ENCODE measurements at regions not wholly inside any gene's neighbourhood (a gene's known extent, or its start where the extent isn't known, plus 50 kb on each side); places are given as distances from the start of the nearest gene placed in this dataset.
A peak's percentile ranks its signal among the peaks of the same experiment; 100 is the strongest.

DNA sequence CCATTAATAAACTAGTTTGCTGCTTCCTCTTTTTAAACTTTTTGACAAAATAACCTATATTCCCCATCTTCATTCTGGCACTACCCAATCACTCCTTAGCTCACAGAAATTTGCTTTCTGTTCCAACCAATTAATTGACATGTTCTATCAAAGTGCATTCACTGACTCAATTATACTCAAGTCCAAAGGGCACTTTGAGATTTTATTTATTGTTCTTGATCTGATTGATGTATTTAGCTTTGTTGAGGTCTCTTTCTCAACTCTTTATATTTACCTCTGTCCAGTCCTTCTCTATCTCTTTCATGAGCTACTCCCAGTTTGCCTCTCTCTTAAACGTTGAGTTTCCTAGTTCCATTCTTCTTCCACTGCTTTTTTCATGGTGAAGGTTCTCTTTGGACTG lies 104.4 kb upstream of the TENT5A start:
- no peak for DNase-seq

GRCh38 chr6:81854474-81854873 lies 102.0 kb upstream of the TENT5A start:
- no peak for DNase-seq

GRCh38 chr6:81853975-81854374 lies 101.5 kb upstream of the TENT5A start:
- no peak for DNase-seq

DNA sequence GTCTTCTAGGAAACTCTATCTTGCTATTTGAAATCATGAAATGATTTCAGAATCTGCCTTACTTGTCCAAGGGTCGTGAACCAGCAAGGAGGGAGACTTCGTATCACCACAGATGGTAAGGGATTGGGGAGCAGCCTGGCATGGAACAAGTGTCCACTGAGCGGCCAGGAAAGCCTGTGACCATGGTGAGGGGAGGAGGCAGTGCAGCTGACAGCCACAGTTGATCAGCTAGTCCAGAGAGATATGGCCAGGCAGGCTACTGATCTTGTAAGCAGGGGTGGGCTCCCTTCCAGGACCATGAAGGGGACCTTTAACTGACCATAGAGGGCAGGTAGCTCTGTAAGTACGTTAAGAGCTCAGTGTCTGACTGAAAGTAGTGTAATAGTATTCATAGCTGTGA lies 96.8 kb upstream of the TENT5A start:
- no peak for DNase-seq

- DNase-seq = no peak
Observed at GRCh38 chr6:81847866-81848265, 95.4 kb upstream of the TENT5A start.

DNA sequence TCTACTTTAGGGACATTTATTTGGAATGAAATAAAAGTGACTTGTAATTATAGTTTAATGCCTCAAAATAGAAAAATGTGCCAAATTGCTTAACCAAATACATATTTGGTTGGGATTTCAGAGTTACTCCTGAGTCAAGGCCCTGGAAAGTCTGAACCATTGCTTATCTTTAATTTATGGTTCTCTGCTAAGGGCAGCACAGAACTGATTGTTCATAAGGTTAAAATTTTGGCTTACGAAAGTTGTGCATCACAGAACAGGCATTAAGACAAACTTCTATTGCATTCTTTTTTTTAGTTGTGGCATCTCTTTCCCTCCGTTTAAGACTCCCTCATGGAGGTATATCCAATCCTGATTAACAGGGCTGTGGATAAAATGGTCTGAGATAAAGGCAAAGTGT lies 92.2 kb upstream of the TENT5A start:
- DNase-seq = no peak

DNA sequence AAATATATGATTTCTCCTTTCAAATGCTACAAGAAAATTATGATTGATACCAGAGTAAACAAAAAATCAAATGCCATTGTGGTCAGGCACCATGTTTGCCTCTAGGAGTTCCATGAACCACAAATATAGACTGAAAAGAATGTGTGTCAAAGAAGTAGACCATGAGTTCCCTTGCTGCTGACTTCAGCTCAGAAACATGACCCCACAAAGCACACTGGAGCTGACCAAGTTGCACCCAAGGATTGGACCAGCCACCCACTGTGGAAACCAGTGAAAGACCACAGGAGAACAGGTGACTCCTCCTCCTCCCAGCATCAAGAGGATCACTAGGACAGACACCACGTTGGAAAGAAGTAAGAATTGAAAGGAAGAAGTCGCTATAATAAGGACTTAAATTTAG lies 90.8 kb upstream of the TENT5A start:
- DNase-seq = no peak

- no peak for DNase-seq
Observed at GRCh38 chr6:81842254-81842653, 89.8 kb upstream of the TENT5A start.

GRCh38 chr6:81838724-81839426 lies 86.4 kb upstream of the TENT5A start:
- DNase-seq = no peak

DNA sequence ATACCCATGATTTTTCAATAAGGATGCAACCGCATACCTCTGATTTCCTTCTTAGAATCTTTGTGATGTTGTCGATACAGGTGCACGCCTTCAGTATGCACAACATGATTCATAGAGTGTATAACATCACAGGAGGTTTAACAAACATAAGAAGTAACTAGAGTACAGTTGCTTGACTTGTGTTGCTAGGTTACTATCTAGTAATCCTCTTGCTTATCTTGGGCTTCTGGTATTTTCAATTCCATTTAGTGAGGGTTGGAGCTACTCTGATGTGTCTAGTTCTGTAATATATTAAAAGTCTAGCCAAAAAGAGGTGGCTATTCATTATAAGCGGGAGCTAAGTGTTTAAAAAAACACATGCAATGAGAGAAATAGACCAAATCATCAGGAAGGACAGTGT lies 85.5 kb upstream of the TENT5A start:
- no peak for DNase-seq

DNA sequence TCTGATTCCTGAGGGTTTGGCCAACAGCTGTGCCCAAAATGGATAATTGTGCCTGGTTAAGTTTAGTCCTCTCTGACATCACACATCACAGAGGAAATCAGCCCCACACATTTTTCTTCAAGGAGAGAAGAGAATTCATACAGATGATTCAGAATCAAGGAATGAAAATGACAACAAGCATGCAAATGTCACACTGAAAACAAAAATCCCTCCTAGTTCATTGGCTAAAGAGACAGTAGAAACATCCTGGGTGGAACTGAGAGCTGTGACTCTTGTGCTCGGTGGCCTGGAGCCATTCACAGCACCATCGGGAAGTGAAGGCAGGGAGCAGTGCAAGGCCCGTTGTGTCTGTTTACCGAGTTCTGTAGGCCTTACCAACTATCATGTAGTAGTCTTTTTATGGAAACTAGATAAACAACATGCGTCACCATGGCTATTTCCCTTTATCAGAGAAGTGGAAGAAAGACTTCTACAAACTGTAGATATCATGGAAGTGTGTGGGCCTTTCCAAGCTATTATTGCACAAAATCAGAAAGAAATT lies 81.7 kb upstream of the TENT5A start:
- no peak for DNase-seq

- no peak for DNase-seq
Observed at GRCh38 chr6:81832304-81832703, 79.8 kb upstream of the TENT5A start.

DNA sequence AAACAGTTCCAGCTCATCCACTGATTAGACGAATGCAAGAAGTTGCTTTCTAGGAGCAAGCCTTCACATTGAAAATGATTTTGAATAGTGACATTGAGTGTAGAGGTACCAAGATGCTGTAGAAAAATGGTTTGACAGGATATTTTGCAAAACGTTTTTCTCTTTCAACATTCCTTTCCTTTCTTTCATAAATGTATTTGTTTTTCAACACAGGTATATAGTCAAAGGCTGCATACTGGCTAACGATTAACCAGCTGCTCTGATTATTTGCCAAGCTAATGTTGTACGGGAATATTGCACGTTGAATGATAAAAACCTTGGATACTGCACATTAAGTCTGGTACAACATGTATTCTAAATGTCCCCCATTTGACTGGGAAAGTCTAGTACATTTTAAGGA lies 78.8 kb upstream of the TENT5A start:
- no peak for DNase-seq

DNA sequence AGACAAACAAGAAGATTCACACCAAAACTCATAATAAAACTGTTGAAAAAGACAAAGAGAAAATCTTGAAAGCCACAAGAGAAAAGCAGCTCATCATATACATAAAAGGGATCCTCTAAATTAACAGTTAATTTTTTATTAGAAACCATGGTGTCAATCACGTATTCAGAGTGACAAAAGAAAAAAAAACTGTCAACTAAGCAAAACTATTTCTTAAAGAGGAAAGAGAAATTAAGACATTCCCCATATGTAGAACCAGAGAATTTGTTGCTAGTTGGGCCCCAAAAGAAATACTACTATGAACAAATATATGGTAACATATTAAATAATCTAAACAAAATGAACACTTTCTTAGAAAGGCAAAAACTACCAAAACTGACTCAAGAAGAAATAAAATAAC lies 74.3 kb upstream of the TENT5A start:
- no peak for DNase-seq

GRCh38 chr6:81822568-81822967 lies 70.1 kb upstream of the TENT5A start:
- no peak for DNase-seq

DNA sequence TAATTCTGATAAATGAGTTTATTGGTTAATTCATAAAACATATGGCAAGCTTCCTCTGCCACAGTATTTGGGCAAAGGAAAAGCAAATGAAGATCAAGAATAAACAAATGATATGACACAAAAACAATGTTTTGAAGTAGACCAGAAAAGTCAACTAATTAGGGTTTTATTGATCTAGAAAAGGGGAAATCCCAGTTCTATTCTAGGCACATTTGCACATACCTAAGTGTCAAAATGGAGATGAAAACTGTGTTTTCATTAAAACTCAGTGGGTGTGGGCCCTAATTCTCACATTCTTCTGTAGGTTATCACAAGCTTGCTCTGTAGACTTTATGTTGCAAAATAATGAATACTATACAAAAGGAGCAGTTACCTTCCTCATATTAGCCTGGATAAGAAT lies 69.0 kb upstream of the TENT5A start:
- DNase-seq = no peak

- no peak for DNase-seq
Observed at GRCh38 chr6:81820980-81821379, 68.5 kb upstream of the TENT5A start.

DNA sequence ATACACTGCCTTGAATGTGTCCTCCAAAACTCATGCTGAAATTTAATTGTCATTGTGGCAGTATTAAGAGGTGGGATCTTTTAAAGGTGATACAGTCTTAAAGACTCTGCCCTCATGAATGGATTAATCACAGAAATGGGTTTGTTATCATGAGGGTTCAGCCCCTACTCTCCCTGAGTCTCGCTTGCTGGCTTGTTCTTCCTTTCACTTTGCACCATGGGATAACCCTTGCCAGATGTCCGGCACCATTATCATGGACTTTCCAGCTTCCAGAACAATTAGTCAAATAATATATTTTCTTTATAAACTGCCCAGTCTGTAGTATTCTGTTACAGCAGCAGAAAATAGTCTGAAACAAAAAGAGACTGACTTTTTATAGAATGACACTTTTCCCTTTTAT lies 67.9 kb upstream of the TENT5A start:
- no peak for DNase-seq

GRCh38 chr6:81819767-81820166 lies 67.3 kb upstream of the TENT5A start:
- no peak for DNase-seq

GRCh38 chr6:81818901-81819361 lies 66.5 kb upstream of the TENT5A start:
- DNase-seq = no peak

DNA sequence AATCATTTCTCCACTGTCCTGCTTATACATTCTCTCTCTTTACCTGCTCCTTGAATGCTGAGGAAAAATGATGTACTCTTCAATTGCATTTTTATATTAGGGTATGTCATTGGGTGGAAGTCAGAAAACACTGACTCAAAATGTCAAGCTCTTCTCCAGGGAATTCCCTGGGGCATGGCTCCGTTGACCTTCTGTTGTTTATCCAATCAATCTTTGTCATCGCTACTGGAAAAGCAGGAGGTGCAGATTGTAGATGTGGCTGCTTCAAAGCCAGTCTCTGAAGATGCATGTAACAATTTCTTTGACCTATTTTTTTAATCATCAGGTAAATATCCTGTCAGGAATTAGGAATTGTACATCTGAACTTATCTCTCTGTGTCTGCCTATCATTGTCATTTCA lies 63.9 kb upstream of the TENT5A start:
- peak; percentile 41 for DNase-seq

DNA sequence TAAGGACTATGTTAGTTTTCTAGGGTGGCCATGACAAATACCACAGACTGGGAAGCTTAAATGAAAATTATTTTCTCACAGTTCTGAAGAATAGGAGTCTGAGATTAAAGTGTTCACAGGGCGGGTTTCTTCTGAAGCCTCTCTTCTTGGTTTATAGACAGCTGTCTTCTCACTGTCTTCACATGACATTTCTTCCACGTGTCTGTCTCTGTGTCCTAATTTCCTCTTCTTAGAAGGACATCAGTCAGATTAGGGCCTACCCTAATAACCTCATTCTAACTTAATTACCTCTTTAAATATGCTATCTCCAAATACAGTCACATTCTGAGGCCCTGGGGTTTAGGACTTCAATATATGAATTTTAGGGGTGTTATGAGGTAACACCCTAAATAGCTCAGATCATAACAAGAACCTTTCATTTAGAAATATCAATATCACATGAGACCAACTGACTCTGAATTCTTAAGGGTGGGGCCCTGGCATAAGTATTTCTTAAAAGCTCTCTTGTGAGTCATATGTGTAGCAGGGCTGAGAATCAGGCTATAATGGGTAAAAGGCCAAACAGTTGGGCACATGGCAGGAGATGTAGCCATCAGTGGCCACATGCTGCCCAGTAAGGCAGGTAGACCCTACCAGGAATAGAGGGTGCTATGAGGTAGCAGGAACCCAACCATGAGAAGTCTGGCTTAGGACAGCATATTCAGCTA lies 62.0 kb upstream of the TENT5A start:
- DNase-seq = no peak

DNA sequence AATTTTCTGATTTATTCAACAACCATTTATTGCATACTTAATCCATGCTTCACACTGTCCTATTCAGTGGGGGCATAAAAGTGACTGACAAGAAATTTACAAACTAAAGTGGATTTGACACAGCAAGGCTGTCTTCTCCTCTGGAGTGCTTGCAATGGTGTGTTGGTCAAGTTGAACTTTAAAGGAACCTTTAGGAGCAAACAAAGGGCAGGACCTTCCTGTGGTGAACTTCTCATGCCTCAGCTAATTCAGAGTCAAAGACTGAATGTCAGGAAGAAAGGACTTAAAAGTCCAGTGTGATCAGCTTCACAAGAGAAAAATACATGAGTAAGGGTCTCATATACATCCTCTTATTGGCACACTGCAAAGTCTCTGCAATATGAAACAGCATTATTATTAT lies 60.8 kb upstream of the TENT5A start:
- no peak for DNase-seq

GRCh38 chr6:81812401-81812800 lies 59.9 kb upstream of the TENT5A start:
- DNase-seq = no peak

All from NCI-H2171 treated with DMSO at 0.1 percent for 48 hours (cell line).